CD4-positive, CD25-positive, alpha-beta regulatory T cell (primary cell): ENCODE measurements at regions not wholly inside any gene's neighbourhood (a gene's known extent, or its start where the extent isn't known, plus 50 kb on each side); places are given as distances from the start of the nearest gene placed in this dataset.

ENCODE experiments used
- ATAC-seq, 2 donors: fragments of 150-1000 bp; cut with Tn5 transposase; one replicate each; pipeline ENCODE4 v1.10.0; 2021; ENCODE audit warnings: low read depth in 2 of 2, moderate number of reproducible peaks in 2 of 2, moderate library complexity in 1 of 2
- DNase-seq, 3 donors: peaks; one replicate each; pipeline versions ENCODE4 v3.0.0 to v3.0.0-alpha.2; 2012 to 2022; ENCODE audit warnings: mixed read lengths in 1 of 3
- H3K27ac ChIP-seq: one replicate; pipeline ENCODE4 v1.7.0; 2013; ENCODE audit warnings: mild to moderate bottlenecking, low read length; ENCODE audit not compliant: insufficient read depth, poor library complexity, severe bottlenecking
- H3K27me3 ChIP-seq: one replicate; pipeline ENCODE4 v1.7.0; 2013; ENCODE audit warnings: low read length; ENCODE audit not compliant: control insufficient read depth, insufficient read depth
- H3K36me3 ChIP-seq: one replicate; pipeline ENCODE4 v1.7.0; 2013; ENCODE audit warnings: mild to moderate bottlenecking, low read length, moderate library complexity; ENCODE audit not compliant: control insufficient read depth, insufficient read depth
- H3K4me1 ChIP-seq: 2 replicates; pipeline ENCODE4 v1.7.0; 2013; ENCODE audit warnings: mild to moderate bottlenecking, low read length; ENCODE audit not compliant: insufficient read depth, control insufficient read depth, poor library complexity, severe bottlenecking
- H3K4me3 ChIP-seq: one replicate; pipeline ENCODE4 v1.7.0; 2013; ENCODE audit warnings: low read depth, mild to moderate bottlenecking, low read length, moderate library complexity
- H3K9me3 ChIP-seq, 2 experiments: 1 replicate in 1 of 2; 2 replicates in 1 of 2; pipeline ENCODE4 v1.7.0; 2013; ENCODE audit warnings: low read length in 2 of 2, mild to moderate bottlenecking in 1 of 2, moderate library complexity in 1 of 2; ENCODE audit not compliant: control insufficient read depth in 2 of 2
- H3K27ac Mint-ChIP-seq, 3 donors: one replicate each; pipeline ENCODE4 v1.8.0; 2020 to 2022; ENCODE audit warnings: mild to moderate bottlenecking in 3 of 3, mixed read lengths in 3 of 3, moderate library complexity in 2 of 3
- H3K27me3 Mint-ChIP-seq: one replicate; pipeline ENCODE4 v1.8.0; 2022; ENCODE audit warnings: mild to moderate bottlenecking, mixed read lengths
- H3K36me3 Mint-ChIP-seq: one replicate; pipeline ENCODE4 v1.8.0; 2020; ENCODE audit warnings: mixed read lengths
- H3K4me1 Mint-ChIP-seq, 4 donors: one replicate each; pipeline ENCODE4 v1.8.0; 2020 to 2022; ENCODE audit warnings: mixed read lengths in 4 of 4, mild to moderate bottlenecking in 1 of 4
- H3K4me3 Mint-ChIP-seq, 4 donors: one replicate each; pipeline ENCODE4 v1.8.0; 2020 to 2022; ENCODE audit warnings: mild to moderate bottlenecking in 4 of 4, mixed read lengths in 4 of 4, moderate library complexity in 3 of 4
- H3K9me3 Mint-ChIP-seq, 7 donors: one replicate each; pipeline ENCODE4 v1.8.0; 2020 to 2022; ENCODE audit warnings: mixed read lengths in 7 of 7, mild to moderate bottlenecking in 3 of 7, moderate library complexity in 2 of 7

DNA sequence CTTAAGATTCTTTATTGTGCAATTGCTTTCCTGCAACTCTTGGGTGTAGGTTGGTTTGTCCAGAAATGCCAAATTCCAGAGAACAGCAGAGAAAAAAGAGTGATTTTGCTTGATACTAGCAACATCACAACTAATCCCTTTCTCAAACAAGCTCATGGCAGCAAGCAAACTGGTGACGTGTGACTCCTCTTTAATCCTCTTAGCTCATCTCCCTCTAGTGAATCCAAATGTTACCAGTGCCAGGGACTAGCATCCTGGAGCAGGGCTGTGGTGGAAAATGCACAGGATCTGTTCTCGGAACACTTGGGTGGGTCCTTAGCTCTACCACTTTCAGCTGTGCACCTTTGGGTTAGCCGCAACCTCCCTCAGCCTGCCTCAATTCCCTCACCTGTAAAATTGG, 204.0 kb upstream of the CCL2 start:
- no peaks in the 10 kb centered on the region for H3K36me3 Mint-ChIP-seq
- no peak overlapping the region for H3K4me3 Mint-ChIP-seq
- Histone ChIP-seq H3K4me3 (no peak overlapping the region), H3K27me3 (peaks cover 2% of the 10 kb centered on the region), H3K27ac (no peak overlapping the region), H3K9me3 (no peaks in the 10 kb centered on the region), H3K4me1 (no peaks in the 10 kb centered on the region), H3K36me3 (no peaks in the 10 kb centered on the region)
- DNase-seq (no peak), ATAC-seq (no peak)
- peaks cover 0 to 2% (median 0%) of the 10 kb centered on the region in 4 donors for H3K4me1 Mint-ChIP-seq
- H3K27me3 Mint-ChIP-seq, result peaks cover 12% of the 10 kb centered on the region
- peaks cover 0 to 6% (median 4%) of the 10 kb centered on the region in 7 donors for H3K9me3 Mint-ChIP-seq
- H3K27ac Mint-ChIP-seq, result no peak overlapping the region

DNA sequence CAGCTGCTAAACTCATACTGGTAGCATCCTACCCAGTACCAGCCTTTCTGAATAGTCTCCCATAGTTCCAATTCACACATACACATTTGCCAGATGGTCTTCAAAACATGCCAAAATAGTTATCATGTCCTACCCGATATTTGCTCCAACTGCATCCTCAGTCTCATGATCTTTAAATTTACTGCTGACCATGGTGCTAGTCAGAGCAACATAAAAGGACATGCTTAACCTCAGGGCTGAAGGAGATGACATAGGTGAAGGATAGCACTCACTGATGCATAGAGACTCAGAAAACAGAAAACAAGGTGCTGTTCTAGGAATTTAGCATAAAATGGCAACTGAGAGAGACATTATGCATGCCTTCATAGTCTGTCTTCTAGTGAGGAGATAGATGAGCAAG, 200.6 kb upstream of the CCL2 start:
- peaks cover 13% of the 10 kb centered on the region for H3K27me3 Mint-ChIP-seq
- DNase-seq (no peak), ATAC-seq (no peak)
- H3K27ac ChIP-seq, result no peak overlapping the region
- no peak overlapping the region for H3K4me3 Mint-ChIP-seq
- H3K27me3 ChIP-seq, result no peaks in the 10 kb centered on the region
- peaks cover 0 to under 1% (median 0%) of the 10 kb centered on the region in 4 donors for H3K4me1 Mint-ChIP-seq
- no peak overlapping the region for H3K4me3 ChIP-seq
- no peaks in the 10 kb centered on the region for H3K9me3 ChIP-seq
- no peaks in the 10 kb centered on the region for H3K4me1 ChIP-seq
- peaks cover 0 to 7% (median 4%) of the 10 kb centered on the region in 7 donors for H3K9me3 Mint-ChIP-seq
- no peaks in the 10 kb centered on the region for H3K36me3 ChIP-seq
- no peaks in the 10 kb centered on the region for H3K36me3 Mint-ChIP-seq
- H3K27ac Mint-ChIP-seq, result no peak overlapping the region

DNA sequence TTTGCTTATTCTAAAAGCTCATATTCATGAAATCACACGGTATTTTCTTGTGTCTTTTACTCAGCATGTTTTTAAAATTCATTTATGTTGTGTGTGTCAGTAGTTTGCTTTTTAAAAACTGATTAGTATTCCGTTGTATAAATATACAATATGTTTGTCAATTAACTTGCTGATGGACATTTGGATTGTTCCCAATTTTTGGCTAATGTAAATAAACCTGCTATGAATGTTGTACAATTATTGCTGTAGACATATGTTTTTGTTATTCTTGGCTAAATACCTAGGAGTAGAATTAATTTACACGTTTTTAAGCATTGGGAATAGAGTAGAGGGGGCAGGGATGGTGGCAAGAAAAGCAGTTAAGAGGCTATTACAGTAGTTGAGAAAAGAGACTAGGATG, 199.5 kb upstream of the CCL2 start:
- Histone ChIP-seq H3K36me3 (no peaks in the 10 kb centered on the region), H3K4me3 (no peak overlapping the region), H3K27me3 (no peaks in the 10 kb centered on the region), H3K9me3 (no peaks in the 10 kb centered on the region), H3K27ac (no peak overlapping the region), H3K4me1 (no peaks in the 10 kb centered on the region)
- no peak for DNase-seq
- Mint-ChIP-seq H3K9me3 (peaks cover 0 to 10% (median 4%) of the 10 kb centered on the region in 7 donors), H3K4me1 (no peaks in the 10 kb centered on the region), H3K36me3 (no peaks in the 10 kb centered on the region), H3K27me3 (peaks cover 13% of the 10 kb centered on the region), H3K4me3 (no peak overlapping the region), H3K27ac (no peak overlapping the region)
- ATAC-seq, result no peak

DNA sequence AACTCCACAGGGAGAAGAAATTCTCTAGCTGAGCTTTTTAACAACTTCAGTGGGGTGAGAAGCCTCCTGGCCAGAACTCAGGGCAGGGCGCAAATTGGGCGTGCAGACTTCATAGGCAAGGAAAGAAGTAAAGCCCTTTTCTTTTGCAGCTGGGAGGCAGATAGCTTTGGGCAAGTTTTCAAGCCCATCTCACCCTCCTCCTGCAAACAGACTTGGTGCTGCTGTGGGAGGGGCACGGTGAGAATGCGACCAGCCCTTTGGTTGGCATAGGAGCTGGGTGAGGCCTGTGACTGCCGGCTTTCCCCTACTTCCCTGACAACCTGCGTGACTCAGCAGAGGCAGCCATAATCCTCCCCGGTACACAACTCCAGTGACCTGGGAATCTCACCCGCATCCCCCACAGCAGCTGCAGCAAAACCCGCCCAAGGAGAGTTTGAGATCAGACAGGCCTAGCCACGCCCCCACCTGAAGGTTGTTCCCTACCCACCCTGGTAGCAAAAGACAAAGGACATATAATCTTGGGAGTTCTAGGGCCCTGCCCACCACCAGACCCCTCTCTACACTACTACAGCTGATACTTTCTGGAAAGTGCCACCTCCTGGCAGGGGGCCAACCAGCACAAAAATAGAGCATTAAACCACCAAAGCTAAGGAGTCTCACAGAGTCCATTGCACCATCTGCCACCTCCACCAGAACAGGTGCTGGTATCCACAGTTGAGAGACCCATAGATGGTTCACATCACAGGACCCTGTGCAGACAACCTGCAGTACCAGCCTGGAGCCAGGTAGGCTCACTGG, 195.5 kb upstream of the CCL2 start:
- H3K9me3 Mint-ChIP-seq, result peaks cover 2 to 11% (median 4%) of the 10 kb centered on the region in 7 donors
- ATAC-seq, result no peak
- Histone ChIP-seq H3K4me3 (no peak overlapping the region), H3K27ac (no peak overlapping the region), H3K9me3 (no peaks in the 10 kb centered on the region), H3K4me1 (no peaks in the 10 kb centered on the region), H3K36me3 (no peaks in the 10 kb centered on the region), H3K27me3 (no peaks in the 10 kb centered on the region)
- no peaks in the 10 kb centered on the region for H3K4me1 Mint-ChIP-seq
- peaks cover 4% of the 10 kb centered on the region for H3K27me3 Mint-ChIP-seq
- H3K4me3 Mint-ChIP-seq, result no peak overlapping the region
- no peak for DNase-seq
- no peak overlapping the region for H3K27ac Mint-ChIP-seq
- H3K36me3 Mint-ChIP-seq, result no peaks in the 10 kb centered on the region

DNA sequence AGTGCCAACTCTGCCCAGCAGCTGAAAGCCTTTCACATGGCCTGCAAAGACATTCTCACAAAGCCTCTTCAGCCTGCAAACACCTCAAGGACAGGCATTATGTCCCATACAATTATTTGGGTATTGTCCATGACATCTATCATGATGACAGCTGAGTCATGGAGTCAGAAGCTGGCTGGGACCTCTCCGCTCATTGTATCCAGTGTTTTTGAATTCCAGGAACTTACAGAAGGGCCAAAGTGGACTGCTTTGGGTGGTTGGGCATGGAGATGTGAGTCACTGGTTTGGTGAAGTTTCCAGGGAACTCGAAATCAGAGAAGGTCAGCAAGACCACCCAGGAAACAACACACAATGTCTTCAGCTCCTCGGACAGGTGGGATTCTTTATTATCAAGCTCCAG, 188.6 kb upstream of the CCL2 start:
- ATAC-seq (no peak), DNase-seq (no peak)
- Mint-ChIP-seq H3K9me3 (peaks cover 0 to 9% (median 1%) of the 10 kb centered on the region in 7 donors), H3K27me3 (no peaks in the 10 kb centered on the region), H3K36me3 (no peaks in the 10 kb centered on the region), H3K4me1 (no peaks in the 10 kb centered on the region), H3K4me3 (no peak overlapping the region), H3K27ac (no peak overlapping the region)
- peaks cover 2% of the 10 kb centered on the region for H3K27me3 ChIP-seq
- no peaks in the 10 kb centered on the region for H3K4me1 ChIP-seq
- H3K36me3 ChIP-seq, result no peaks in the 10 kb centered on the region
- H3K9me3 ChIP-seq, result no peaks in the 10 kb centered on the region
- H3K4me3 ChIP-seq, result no peak overlapping the region
- H3K27ac ChIP-seq, result no peak overlapping the region

DNA sequence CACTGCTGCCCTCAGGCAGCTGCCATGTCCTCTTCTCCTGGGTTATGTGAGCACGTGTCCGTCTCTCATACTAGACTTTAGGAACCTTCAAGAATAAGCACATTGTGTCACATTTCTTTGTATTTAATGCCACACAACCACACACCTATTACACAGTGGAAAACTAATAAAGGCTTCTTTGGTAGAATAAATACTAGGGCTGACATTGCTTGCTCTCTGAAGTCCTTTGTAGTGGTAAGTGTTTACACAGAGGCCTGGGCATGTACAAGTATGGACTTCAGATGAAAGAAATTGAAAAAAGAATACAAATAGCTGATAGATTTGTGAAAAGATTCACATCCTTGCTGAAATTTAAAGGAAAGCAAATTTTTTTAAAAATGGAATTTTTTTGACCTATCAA, 188.1 kb upstream of the CCL2 start:
- Histone ChIP-seq H3K27ac (no peak overlapping the region), H3K9me3 (no peaks in the 10 kb centered on the region), H3K4me3 (no peak overlapping the region), H3K4me1 (no peaks in the 10 kb centered on the region), H3K27me3 (peaks cover 2% of the 10 kb centered on the region), H3K36me3 (no peaks in the 10 kb centered on the region)
- ATAC-seq (no peak), DNase-seq (no peak)
- peaks cover 0 to 9% (median 1%) of the 10 kb centered on the region in 7 donors for H3K9me3 Mint-ChIP-seq
- H3K4me3 Mint-ChIP-seq, result no peak overlapping the region
- no peak overlapping the region for H3K27ac Mint-ChIP-seq
- no peaks in the 10 kb centered on the region for H3K27me3 Mint-ChIP-seq
- H3K4me1 Mint-ChIP-seq, result no peaks in the 10 kb centered on the region
- no peaks in the 10 kb centered on the region for H3K36me3 Mint-ChIP-seq

DNA sequence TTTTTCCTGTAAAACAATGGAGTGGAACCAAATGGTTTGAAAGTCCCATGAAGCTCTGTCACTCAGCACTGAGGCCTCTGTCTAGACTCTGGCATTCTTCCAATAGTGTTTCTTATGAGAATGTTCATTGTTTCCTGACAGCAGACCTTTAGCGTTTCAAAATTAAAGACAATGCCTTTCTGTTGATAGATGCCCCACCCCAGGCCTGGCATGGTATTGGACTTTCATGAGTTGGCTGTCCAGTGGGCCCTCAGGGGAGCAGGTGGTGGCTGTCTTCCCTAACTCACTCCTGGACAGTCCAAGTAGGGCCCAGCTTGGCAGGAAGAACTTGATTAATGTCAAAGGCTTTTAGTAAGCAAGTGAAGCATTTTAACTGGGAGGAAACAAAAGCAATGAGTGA, 186.5 kb upstream of the CCL2 start:
- Mint-ChIP-seq H3K9me3 (peaks cover 0 to 9% (median 3%) of the 10 kb centered on the region in 7 donors), H3K27me3 (no peaks in the 10 kb centered on the region), H3K27ac (no peak overlapping the region), H3K4me3 (no peak overlapping the region), H3K36me3 (no peaks in the 10 kb centered on the region), H3K4me1 (no peaks in the 10 kb centered on the region)
- no peak for DNase-seq
- Histone ChIP-seq H3K27me3 (peaks cover 2% of the 10 kb centered on the region), H3K9me3 (no peaks in the 10 kb centered on the region), H3K4me1 (no peaks in the 10 kb centered on the region), H3K27ac (no peak overlapping the region), H3K36me3 (no peaks in the 10 kb centered on the region), H3K4me3 (no peak overlapping the region)
- ATAC-seq, result no peak

DNA sequence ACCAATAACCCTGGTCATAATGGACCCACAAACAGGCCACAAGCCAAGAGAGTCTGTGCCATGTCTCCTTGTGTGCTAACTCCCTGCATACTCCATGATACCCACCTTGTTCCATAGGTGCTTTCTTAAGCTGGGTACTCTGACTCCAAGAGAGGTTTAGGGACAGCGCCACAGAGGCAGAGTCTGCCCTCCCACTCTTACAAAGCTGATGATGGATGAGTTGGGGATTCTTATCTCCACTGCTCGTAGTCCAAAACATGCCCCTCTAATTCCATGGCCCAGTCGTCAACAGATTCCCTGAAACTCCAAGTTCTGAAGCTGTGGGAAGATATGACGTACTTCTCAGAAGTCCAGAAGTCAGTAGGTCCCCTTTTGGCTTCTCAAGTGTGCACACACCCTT, 184.4 kb upstream of the CCL2 start:
- no peaks in the 10 kb centered on the region for H3K4me1 ChIP-seq
- Mint-ChIP-seq H3K36me3 (no peaks in the 10 kb centered on the region), H3K4me3 (no peak overlapping the region), H3K27me3 (peaks cover 5% of the 10 kb centered on the region), H3K9me3 (peaks cover 0 to 3% (median 0%) of the 10 kb centered on the region in 7 donors), H3K27ac (no peak overlapping the region), H3K4me1 (no peaks in the 10 kb centered on the region)
- no peak overlapping the region for H3K27ac ChIP-seq
- H3K9me3 ChIP-seq, result no peaks in the 10 kb centered on the region
- ATAC-seq (no peak), DNase-seq (no peak)
- no peak overlapping the region for H3K4me3 ChIP-seq
- peaks cover 2% of the 10 kb centered on the region for H3K27me3 ChIP-seq
- H3K36me3 ChIP-seq, result no peaks in the 10 kb centered on the region
